HT-29 (cell line): ENCODE measurements at regions not wholly inside any gene's neighbourhood (a gene's known extent, or its start where the extent isn't known, plus 50 kb on each side); places are given as distances from the start of the nearest gene placed in this dataset.
"Not testable (repeated sequence)": the region's sequence is repeated elsewhere in the genome, so short reads cannot be mapped to it uniquely, and the experiment has no call there.

Experiments used
- DNase-seq: peaks from one replicate; pipeline ENCODE4 v3.0.0-alpha.2; 2015; ENCODE audit warnings: low spot score

DNA sequence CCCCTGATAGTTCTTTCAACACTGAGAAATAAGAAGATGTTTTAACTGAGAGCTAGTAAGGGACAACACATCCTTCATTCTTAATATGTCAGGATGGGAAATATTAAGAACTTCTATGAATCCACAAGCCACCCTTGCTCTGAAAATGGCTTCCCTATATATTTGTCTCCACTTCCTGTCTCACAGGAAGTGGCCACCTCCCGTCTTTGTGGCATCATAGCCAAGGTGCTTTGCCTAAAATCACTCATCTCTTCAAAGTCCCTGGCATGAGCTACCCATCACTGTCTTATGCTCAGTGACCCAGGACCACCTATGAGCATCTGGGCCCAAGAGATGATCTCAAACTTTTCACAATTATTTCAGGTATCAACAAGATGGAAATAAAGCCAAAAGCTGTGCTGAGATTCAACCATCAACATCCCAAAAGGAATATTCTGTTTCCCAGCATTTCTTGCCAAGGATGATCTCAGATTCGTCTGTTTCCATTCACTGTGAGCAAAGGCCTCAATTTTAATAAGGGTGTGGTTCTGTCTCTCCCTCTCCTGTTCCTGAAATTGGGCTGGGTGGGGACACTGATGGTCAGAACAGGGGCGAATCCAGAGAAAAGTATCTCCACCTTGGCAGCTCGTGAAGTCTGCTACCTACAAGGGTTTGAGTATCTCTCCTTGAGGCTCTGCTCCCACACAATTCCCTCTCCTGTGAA is 493.9 kb downstream of the MN1 start:
- no peak for DNase-seq

DNA sequence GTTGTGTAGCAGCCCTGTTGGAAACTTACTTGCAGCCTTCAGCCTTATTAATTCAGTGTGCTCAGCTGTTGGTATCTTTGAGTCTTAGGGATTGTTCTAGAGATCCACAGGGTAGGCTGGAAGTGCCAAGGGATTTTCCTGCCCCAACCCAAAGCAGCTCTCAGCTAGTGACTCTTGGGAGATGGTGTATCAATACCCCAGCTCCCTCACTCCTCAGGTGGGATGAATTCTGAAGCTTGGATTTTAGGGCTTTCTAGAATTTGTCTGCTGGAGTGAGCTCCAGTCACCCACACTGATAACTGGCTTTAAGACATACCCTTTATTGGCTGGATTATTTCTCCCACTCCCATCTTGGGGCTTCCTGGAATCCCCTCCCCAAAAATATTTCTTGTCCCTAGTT is 493.0 kb downstream of the MN1 start:
- DNase-seq: no peak

DNA sequence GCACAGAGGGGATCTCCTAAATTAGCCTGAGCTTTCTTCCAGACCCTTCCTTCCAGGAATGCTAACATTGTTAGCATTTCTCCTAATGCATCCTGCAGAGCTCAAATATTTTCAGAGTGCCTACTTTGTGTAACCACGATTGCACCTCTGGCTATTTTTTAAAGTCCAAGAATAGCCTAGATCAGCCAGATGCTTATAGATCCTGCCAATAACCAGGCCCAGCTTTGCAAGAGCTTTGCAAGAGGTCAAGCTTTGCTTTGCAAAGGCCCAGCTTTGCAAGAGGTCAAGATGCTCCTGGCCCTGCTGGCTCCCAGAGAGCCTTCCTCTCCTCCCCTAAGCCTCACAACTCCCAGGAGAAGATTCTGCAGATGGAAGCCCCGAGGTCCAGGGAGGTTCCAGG is 491.9 kb downstream of the MN1 start:
- DNase-seq: no peak

DNA sequence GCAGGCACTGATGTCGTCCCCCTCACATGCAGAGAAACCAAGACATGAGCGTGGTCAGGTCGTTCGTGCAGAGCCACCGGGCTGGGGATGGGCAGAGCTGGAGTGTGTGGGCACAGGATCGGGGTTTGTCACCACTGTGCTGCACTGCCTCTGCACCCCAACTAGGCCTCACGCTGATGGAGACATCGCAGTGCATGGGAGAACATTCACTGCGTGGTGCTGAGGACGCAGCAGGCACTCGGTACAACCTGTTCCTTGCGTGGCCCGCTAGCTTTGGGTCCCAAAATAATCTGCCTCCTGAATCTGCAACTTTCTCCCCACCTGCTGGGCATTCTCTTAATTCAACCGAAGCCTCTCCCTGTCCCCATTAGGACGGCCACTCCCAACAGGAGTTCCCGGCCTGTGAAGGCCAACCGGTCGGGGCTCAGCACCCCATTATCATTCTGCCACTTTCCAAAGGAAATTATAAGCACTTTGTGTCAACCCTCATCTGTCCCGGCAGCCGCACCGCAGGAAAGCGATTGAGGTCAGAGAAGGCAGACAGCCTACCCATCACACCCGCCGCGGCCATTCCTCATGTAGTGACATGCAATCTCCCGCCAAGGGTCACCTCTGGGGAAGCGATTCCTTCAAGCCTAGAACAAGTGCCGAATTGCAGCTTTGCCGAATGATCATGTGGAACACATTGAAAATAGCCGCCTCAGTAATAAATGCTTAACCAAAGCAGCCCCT is 490.4 kb downstream of the MN1 start:
- DNase-seq: no peak

DNA sequence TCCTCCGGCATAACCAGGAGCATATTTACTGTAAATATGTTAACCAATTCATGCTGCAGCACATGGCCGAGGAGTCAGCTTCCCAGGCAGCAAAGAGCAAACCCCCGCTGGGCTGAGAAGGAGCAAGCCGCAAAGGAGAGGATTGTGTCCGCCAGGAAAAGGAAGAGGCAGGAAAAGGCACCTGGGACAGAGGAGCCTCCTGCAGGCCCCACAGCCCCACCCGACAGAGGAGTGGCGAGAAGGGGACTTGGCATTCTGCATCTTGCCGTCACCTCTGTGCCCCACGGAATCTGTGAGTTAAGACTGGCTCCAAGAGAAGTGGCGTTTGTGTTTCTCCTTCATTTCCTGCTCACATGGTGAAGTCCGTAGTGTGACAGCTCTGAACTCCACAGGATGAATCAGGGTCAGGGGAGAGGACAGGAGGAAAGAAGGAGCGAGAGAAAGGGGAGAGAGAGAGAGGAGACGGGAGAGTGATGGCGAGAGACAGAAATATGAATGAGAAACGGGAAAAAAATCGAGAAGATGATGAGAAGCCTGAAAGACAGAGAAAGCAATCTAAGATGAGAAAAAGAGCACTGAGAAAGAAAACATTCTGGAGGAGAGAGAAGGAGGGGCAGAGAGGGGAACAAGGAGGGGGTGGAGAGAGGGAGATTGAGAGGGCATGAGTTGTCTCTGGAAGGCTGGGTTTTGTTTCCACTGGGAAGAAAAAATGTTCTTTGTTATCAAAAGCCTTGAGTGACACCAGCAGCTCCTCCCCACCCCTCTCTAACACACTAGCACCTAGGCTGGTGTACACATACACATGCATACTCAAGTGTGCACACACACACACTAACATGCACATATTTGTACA is 489.6 kb downstream of the MN1 start:
- DNase-seq: no peak

DNA sequence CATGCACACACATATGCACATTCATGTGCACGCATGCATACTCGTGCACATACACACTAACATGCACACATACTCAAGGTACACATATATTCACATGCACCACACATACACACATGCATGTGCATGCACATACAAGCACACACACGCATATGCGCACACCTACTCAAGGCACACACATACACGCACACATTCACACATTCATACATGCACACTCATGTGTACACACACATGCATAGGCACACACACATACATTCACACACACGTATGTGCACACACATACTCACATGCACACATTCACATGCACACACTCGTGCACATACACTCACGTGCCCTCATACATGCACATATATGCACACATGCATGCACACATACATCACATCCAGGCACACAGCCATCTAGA is 489.0 kb downstream of the MN1 start:
- no peak for DNase-seq

DNA sequence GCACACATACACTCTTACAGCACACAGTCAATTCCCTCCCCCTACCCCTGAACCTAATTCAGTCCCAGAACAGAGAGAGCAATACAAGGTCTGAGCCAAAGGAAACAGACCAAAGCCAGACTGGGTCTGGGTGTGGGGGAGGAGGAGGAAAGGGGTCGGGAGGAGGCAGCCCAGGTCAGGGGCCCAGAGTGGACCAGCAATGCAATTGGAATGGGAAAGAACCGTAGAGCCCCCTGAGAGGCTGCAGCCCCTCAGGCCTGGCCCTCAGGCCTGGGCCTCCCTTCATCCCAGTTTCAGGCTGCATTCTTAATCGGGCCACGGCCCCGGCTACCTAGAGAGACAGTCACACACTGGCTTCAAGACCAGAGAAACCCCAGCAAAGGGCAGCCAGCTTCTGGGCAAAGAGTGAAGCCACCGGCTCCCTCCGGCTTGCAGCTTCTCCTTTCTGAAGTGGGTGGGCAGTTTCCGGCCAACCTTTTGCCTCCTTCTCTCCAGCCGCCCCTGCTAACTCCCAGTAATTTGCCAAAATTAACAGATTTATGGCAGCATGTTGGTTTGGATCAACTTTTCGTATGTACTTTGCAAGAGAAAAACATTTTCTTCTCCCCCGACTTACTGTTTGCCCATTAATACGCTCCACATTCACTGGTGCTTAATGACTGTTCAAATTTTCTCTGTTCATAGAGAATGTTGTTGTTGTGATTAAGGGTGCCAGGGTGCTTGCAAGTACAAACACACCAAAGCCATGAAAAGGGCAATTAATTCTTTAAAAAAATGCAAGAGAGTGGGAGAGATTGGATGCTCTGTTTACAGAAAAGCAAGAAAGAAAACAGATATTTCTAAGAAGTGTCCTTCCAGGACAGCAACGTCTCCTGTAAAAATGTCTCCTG is 488.3 kb downstream of the MN1 start:
- no peak for DNase-seq

- no peak for DNase-seq
Measured at GRCh38 chr22:27314276-27314807, 487.2 kb downstream of the MN1 start.

GRCh38 chr22:27315833-27316232 is 485.7 kb downstream of the MN1 start:
- no peak for DNase-seq

- DNase-seq: no peak
Measured at GRCh38 chr22:27317096-27317495, 484.5 kb downstream of the MN1 start.

DNA sequence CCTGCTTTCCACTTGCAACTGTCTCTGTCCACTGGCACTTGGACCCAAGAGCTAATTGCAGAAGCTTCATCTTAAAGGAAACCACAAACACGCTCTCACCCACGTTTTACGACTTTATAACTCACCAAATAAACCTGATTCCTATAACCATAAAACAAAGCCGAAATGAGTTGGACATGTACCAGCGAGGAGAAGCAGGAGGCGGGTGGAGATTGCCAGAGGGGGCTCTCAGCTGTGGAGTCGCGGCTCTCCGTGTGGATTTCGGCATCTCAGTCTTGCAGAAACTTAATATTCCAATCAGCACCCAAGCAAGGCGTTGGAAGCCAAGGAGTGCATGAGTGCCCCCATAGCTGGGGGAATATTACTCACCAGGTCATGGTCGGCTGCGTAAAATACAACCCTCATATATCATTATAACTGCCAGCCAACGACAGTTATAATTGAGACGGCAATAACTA is 483.6 kb downstream of the MN1 start:
- DNase-seq: no peak

- DNase-seq: no peak
Measured at GRCh38 chr22:27318516-27318915, 483.0 kb downstream of the MN1 start.

GRCh38 chr22:27323661-27324060 is 477.9 kb downstream of the MN1 start:
- DNase-seq: no peak

GRCh38 chr22:27324908-27325307 is 476.6 kb downstream of the MN1 start:
- DNase-seq: not testable (repeated sequence)

DNA sequence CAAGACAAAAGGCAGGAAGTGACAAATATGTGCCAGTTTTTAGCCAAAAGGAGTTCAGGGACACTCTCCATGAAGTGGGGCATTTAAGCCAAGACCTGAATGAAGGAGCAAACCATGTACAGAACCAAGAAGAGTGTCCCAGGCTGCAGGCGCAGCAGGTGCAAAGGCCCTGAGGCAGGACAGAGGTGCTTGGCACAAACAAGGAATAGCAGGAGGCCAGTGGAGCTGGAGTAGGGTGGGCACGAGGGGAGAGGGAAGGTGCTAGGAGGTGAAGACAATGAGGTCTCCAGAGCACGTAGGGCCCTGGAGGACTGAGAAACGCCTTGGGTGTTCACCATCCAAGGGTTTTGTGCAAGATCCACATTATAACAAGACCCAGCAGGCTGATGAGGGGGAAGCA is 474.1 kb downstream of the MN1 start:
- DNase-seq: no peak

GRCh38 chr22:27327981-27328721 is 473.4 kb downstream of the MN1 start:
- DNase-seq: no peak

GRCh38 chr22:27329131-27329850 is 472.3 kb downstream of the MN1 start:
- no peak for DNase-seq

DNA sequence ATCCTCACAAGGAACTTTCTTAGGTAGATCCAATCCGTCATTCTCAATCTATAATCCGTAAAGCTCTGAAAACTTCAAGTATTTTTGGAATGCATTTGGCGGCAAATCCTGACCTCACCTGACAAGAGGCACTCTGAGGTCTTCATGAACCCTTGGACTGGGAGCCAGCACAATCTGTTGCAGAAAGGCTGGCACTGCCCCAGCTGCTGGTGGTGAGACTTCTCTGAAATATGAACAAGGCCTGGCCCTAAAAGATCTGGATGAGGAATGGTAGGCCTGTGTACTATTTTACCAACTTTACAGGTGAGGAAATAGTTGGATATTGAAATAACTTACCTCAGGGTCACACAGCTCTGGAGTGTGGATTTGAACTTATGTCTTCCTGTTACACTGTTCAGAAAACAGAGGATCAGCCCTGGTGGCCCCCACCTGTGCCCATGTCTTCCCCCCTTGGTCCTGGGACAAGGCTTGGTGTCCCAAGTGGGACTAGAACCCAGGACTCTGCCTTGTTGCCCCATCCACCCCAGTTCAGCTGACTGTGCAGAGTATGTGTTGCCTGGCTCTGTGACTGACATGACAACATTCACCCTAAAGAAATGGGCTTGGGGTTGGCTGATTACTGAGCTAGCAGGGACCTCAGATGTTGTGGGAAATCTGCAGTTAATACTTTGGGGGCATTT is 471.4 kb downstream of the MN1 start:
- no peak for DNase-seq
